Stimulated activated CD8-positive, alpha-beta memory T cell treated with anti-CD3 and anti-CD28 coated beads, Interleukin-12 subunit alpha, Interleukin-12 subunit beta, amount 100 ng/mL, for 24 hours (primary cell): ENCODE measurements at regions not wholly inside any gene's neighbourhood (a gene's known extent, or its start where the extent isn't known, plus 50 kb on each side); places are given as distances from the start of the nearest gene placed in this dataset.

Experiments
- DNase-seq: peaks from one replicate; pipeline ENCODE4 v3.0.0-alpha.2; 2020; ENCODE audit errors: extremely low read depth

GRCh38 chr18:40812981-40813515, 1142.0 kb upstream of the PIK3C3 start:
- no peak for DNase-seq

- no peak for DNase-seq
Measured at GRCh38 chr18:40810372-40810771, 1144.7 kb upstream of the PIK3C3 start.

GRCh38 chr18:40789286-40789685, 1165.7 kb upstream of the PIK3C3 start:
- DNase-seq, result no peak

- DNase-seq, result no peak
Measured at GRCh38 chr18:40782453-40783130, 1172.4 kb upstream of the PIK3C3 start.

GRCh38 chr18:40769786-40770185, 1185.2 kb upstream of the PIK3C3 start:
- no peak for DNase-seq

GRCh38 chr18:40760251-40760650, 1194.8 kb upstream of the PIK3C3 start:
- DNase-seq, result no peak

GRCh38 chr18:40754477-40754876, 1200.6 kb upstream of the PIK3C3 start:
- no peak for DNase-seq

- no peak for DNase-seq
Measured at GRCh38 chr18:40752316-40752715, 1202.7 kb upstream of the PIK3C3 start.

- no peak for DNase-seq
Measured at GRCh38 chr18:40751186-40751585, 1203.8 kb upstream of the PIK3C3 start.

- no peak for DNase-seq
Measured at GRCh38 chr18:40739029-40739428, 1216.0 kb upstream of the PIK3C3 start.

- DNase-seq, result no peak
Measured at GRCh38 chr18:40738321-40738880, 1216.6 kb upstream of the PIK3C3 start.

GRCh38 chr18:40708726-40709125, 1246.3 kb upstream of the PIK3C3 start:
- no peak for DNase-seq

GRCh38 chr18:40707797-40708196, 1247.2 kb upstream of the PIK3C3 start:
- no peak for DNase-seq

GRCh38 chr18:40698129-40698528, 1256.9 kb upstream of the PIK3C3 start:
- no peak for DNase-seq

GRCh38 chr18:40695526-40695925, 1259.5 kb upstream of the PIK3C3 start:
- no peak for DNase-seq

GRCh38 chr18:40692871-40693270, 1262.2 kb upstream of the PIK3C3 start:
- no peak for DNase-seq

GRCh38 chr18:40690062-40690461, 1265.0 kb upstream of the PIK3C3 start:
- DNase-seq, result no peak

- no peak for DNase-seq
Measured at GRCh38 chr18:40687399-40687798, 1267.6 kb upstream of the PIK3C3 start.

GRCh38 chr18:40686836-40687235, 1268.2 kb upstream of the PIK3C3 start:
- no peak for DNase-seq

- no peak for DNase-seq
Measured at GRCh38 chr18:40685219-40685618, 1269.8 kb upstream of the PIK3C3 start.

GRCh38 chr18:40678318-40678717, 1276.7 kb upstream of the PIK3C3 start:
- no peak for DNase-seq

GRCh38 chr18:40676668-40677067, 1278.4 kb upstream of the PIK3C3 start:
- DNase-seq, result no peak

- no peak for DNase-seq
Measured at GRCh38 chr18:40673150-40673549, 1281.9 kb upstream of the PIK3C3 start.

GRCh38 chr18:40672590-40672989, 1282.4 kb upstream of the PIK3C3 start:
- DNase-seq, result no peak
